SK-N-SH (cell line): ENCODE measurements at regions not wholly inside any gene's neighbourhood (a gene's known extent, or its start where the extent isn't known, plus 50 kb on each side); places are given as distances from the start of the nearest gene placed in this dataset.

Source experiments
- CTCF ChIA-PET: fragments of 300-600, 350-600 bp; formaldehyde crosslinking; extraction: SDS; loops from one replicate; lab custom pipeline; 2021; lab: Yijun Ruan, JAX
- POLR2A ChIA-PET: fragments of 350-600 bp; sonication (Branson Sonifier 250); formaldehyde crosslinking; extraction: SDS; loops from one replicate; lab custom pipeline; 2020; ENCODE audit warnings: antibody characterized with exemption, inconsistent platforms; lab: Yijun Ruan, JAX
- DNase-seq: peaks from one replicate; pipeline ENCODE4 v3.0.0; 2012
- H2AFZ ChIP-seq: fragments of 200-600 bp; sonication (generic); 2 replicates; pipeline ENCODE4 v1.8.1; 2016; ENCODE audit warnings: antibody characterized with exemption, mild to moderate bottlenecking, low read depth
- H3F3A ChIP-seq: fragments of 200-600 bp; sonication (generic); replicated peaks from 2 replicates; pipeline ENCODE3; 2016; ENCODE audit warnings: antibody characterized with exemption, mild to moderate bottlenecking; ENCODE audit not compliant: insufficient read depth
- H3K27ac ChIP-seq, 2 experiments: fragments of 200-500 bp in 1 of 2; fragments of 200-600 bp in 1 of 2; sonication (Bioruptor generic) in 1 of 2; sonication (generic), shearing (Covaris generic) in 1 of 2; 2 replicates each; pipeline versions ENCODE4 v1.5.1 to v1.6.1; 2014 to 2016; ENCODE audit warnings: low read depth in 2 of 2, inconsistent platforms in 1 of 2, low read length in 1 of 2, mild to moderate bottlenecking in 1 of 2, mixed read lengths in 1 of 2
- H3K27me3 ChIP-seq: fragments of 200-600 bp; sonication (generic), shearing (Covaris generic); 2 replicates; pipeline ENCODE4 v1.6.1; 2016; ENCODE audit warnings: mixed run types; ENCODE audit not compliant: insufficient read depth
- H3K36me3 ChIP-seq, 2 experiments: fragments of 200-500 bp in 1 of 2; fragments of 200-600 bp in 1 of 2; sonication (Bioruptor generic) in 1 of 2; sonication (generic) in 1 of 2; replicated peaks in 1 of 2; 2 replicates each; pipeline versions ENCODE3 to v1.5.1; 2014 to 2016; ENCODE audit warnings: low read length in 1 of 2, mild to moderate bottlenecking in 1 of 2; ENCODE audit not compliant: insufficient read depth in 2 of 2, control insufficient read depth in 1 of 2
- H3K4me1 ChIP-seq, 2 experiments: fragments of 200-500 bp in 1 of 2; fragments of 200-600 bp in 1 of 2; sonication (Bioruptor generic) in 1 of 2; sonication (generic), shearing (Covaris generic) in 1 of 2; 2 replicates each; pipeline versions ENCODE4 v1.5.1 to v1.6.1; 2014 to 2016; ENCODE audit warnings: low read depth in 1 of 2, low read length in 1 of 2, mixed run types in 1 of 2; ENCODE audit not compliant: insufficient read depth in 2 of 2, control insufficient read depth in 1 of 2
- H3K4me2 ChIP-seq: fragments of 200-600 bp; sonication (generic), shearing (Covaris generic); 2 replicates; pipeline ENCODE4 v1.6.1; 2017; ENCODE audit warnings: mixed run types
- H3K4me3 ChIP-seq, 2 experiments: fragments of 200-500 bp in 1 of 2; fragments of 200-600 bp in 1 of 2; sonication (Bioruptor generic) in 1 of 2; sonication (generic), shearing (Covaris generic) in 1 of 2; 2 replicates each; pipeline versions ENCODE4 v1.5.1 to v1.8.1; 2014 to 2016; ENCODE audit warnings: low read depth in 2 of 2, inconsistent platforms in 1 of 2, low read length in 1 of 2, mild to moderate bottlenecking in 1 of 2, mixed read lengths in 1 of 2, moderate library complexity in 1 of 2
- H3K79me2 ChIP-seq: fragments of 200-600 bp; sonication (generic); 2 replicates; pipeline ENCODE4 v1.8.1; 2017; ENCODE audit warnings: mild to moderate bottlenecking; ENCODE audit not compliant: insufficient read depth
- H3K9ac ChIP-seq: fragments of 200-600 bp; sonication (generic); 2 replicates; pipeline ENCODE4 v1.6.1; 2017; ENCODE audit warnings: mixed run types
- H3K9me2 ChIP-seq: fragments of 200-600 bp; sonication (generic); 2 replicates; pipeline ENCODE4 v1.6.1; 2017; ENCODE audit warnings: mixed run types
- H3K9me3 ChIP-seq: fragments of 200-600 bp; sonication (generic); 2 replicates; pipeline ENCODE4 v1.6.1; 2017; ENCODE audit warnings: mixed run types, mild to moderate bottlenecking, moderate library complexity
- H4K20me1 ChIP-seq: fragments of 200-600 bp; sonication (generic); 2 replicates; pipeline ENCODE4 v1.6.1; 2017; ENCODE audit warnings: mild to moderate bottlenecking, mixed run types; ENCODE audit not compliant: insufficient read depth
- ELF1 ChIP-seq: IDR thresholded peaks from 2 replicates; pipeline ENCODE4 v1.4.0; 2012
- EP300 ChIP-seq, 2 experiments: IDR thresholded peaks; 2 replicates each; pipeline versions ENCODE4 v1.4.0 to v1.6.1; 2012; ENCODE audit warnings: borderline replicate concordance in 1 of 2, low read depth in 1 of 2, low read length in 1 of 2
- FOSL2 ChIP-seq: IDR thresholded peaks from 2 replicates; pipeline ENCODE4 v1.4.0; 2012; ENCODE audit warnings: low read depth, mild to moderate bottlenecking, moderate library complexity, borderline replicate concordance
- FOXJ3 ChIP-seq: sonication (generic); formaldehyde crosslinking; IDR thresholded peaks from 2 replicates; pipeline ENCODE4 v1.5.1; 2020; ENCODE audit warnings: mild to moderate bottlenecking, missing genetic modification reagents
- GABPA ChIP-seq: IDR thresholded peaks from 2 replicates; pipeline ENCODE4 v1.4.0; 2012; ENCODE audit warnings: low read depth, mild to moderate bottlenecking
- GATA2 ChIP-seq: sonication (generic); formaldehyde crosslinking; IDR thresholded peaks from 2 replicates; pipeline ENCODE4 v1.5.0; 2020; ENCODE audit warnings: mild to moderate bottlenecking, missing genetic modification reagents
- NRF1 ChIP-seq: IDR thresholded peaks from 2 replicates; pipeline ENCODE4 v1.6.1; 2012; ENCODE audit warnings: low read depth, mild to moderate bottlenecking, low read length
- POLR2AphosphoS5 ChIP-seq: IDR thresholded peaks from 2 replicates; pipeline ENCODE4 v1.6.1; 2012; ENCODE audit warnings: low read depth, low read length
- RAD21 ChIP-seq: IDR thresholded peaks from 2 replicates; pipeline ENCODE4 v1.6.1; 2012; ENCODE audit warnings: mild to moderate bottlenecking, low read length
- RCOR1 ChIP-seq: fragments of 150-350 bp; IDR thresholded peaks from 2 replicates; pipeline ENCODE4 v1.6.1; 2017; ENCODE audit warnings: antibody characterized with exemption, low read length
- RXRA ChIP-seq: IDR thresholded peaks from 2 replicates; pipeline ENCODE4 v1.4.0; 2012; ENCODE audit warnings: low read depth, mild to moderate bottlenecking, borderline replicate concordance
- SMC3 ChIP-seq: IDR thresholded peaks from 2 replicates; pipeline ENCODE4 v1.6.1; 2012; ENCODE audit warnings: low read depth, low read length, improper control_type of control experiment
- TAF1 ChIP-seq: IDR thresholded peaks from 2 replicates; pipeline ENCODE4 v1.6.1; 2012; ENCODE audit warnings: low read depth, mild to moderate bottlenecking, low read length, moderate library complexity, borderline replicate concordance
- TCF12 ChIP-seq: IDR thresholded peaks from 2 replicates; pipeline ENCODE4 v1.4.0; 2012
- TEAD4 ChIP-seq: IDR thresholded peaks from 2 replicates; pipeline ENCODE4 v1.4.0; 2012; ENCODE audit warnings: mild to moderate bottlenecking, borderline replicate concordance; ENCODE audit not compliant: insufficient read depth
- YY1 ChIP-seq: IDR thresholded peaks from 2 replicates; pipeline ENCODE4 v1.4.0; 2012; ENCODE audit warnings: low read depth, mild to moderate bottlenecking
- WGBS: methylation state at CpG from one replicate; pipeline ENCODE4 v1.1.6; 2017; ENCODE audit warnings: low lambda C conversion rate; 5-methylcytosine and 5-hydroxymethylcytosine counted together
- TF ChIP-seq, protein P1 (sequence below): fragments of 150-350 bp; IDR thresholded peaks from 2 replicates; pipeline ENCODE4 v1.6.1; 2017; ENCODE audit warnings: antibody characterized with exemption, low read length, low read depth, borderline replicate concordance
- TF ChIP-seq, protein P2 (sequence below): fragments of 150-350 bp; IDR thresholded peaks from 2 replicates; pipeline ENCODE4 v1.6.1; 2016; ENCODE audit warnings: mild to moderate bottlenecking, low read depth, low read length
- TF ChIP-seq, protein P3 (sequence below): IDR thresholded peaks from 2 replicates; pipeline ENCODE4; 2012

DNA sequence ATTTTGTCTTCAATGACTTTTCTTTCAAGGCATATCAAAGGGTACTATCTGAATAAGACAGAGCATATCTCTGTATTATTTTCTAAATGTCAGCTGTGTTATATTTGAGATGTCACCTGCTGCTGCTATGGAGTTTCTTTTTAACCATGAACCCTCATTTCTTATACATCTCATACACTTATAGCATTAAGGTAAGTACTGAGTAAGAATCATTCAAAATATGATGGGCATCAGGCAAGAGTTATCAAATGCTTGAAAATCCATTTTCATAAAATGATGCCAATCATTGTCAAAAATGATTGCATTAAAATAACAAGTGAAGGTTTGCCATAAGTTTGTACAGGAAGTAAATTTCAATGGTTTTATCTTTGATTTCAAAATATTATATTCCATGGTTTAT, 2005.0 kb upstream of the PCDH20 start:
- Histone ChIP-seq H3K9me3 (no peaks in the 10 kb centered on the region), H3K9me2 (no peaks in the 10 kb centered on the region), H3K27ac (no peak overlapping the region), H3K4me2 (no peak overlapping the region), H3K27me3 (no peaks in the 10 kb centered on the region), H2AFZ (no peak overlapping the region), H3K9ac (no peak overlapping the region), H4K20me1 (no peaks in the 10 kb centered on the region), H3K79me2 (no peaks in the 10 kb centered on the region), H3K4me1 (no peaks in the 10 kb centered on the region), H3K36me3 (no peaks in the 10 kb centered on the region), H3F3A (no peaks in the 10 kb centered on the region), H3K4me3 (no peak overlapping the region)
- TF ChIP-seq FOXJ3 (no peak), TCF12 (no peak), NRF1 (no peak), ELF1 (no peak), SMC3 (no peak), FOSL2 (no peak), RXRA (no peak), POLR2AphosphoS5 (no peak), TAF1 (no peak)
- CTCF ChIA-PET, result no interaction called here
- no peak for DNase-seq
- POLR2A ChIA-PET, result no interaction called here

DNA sequence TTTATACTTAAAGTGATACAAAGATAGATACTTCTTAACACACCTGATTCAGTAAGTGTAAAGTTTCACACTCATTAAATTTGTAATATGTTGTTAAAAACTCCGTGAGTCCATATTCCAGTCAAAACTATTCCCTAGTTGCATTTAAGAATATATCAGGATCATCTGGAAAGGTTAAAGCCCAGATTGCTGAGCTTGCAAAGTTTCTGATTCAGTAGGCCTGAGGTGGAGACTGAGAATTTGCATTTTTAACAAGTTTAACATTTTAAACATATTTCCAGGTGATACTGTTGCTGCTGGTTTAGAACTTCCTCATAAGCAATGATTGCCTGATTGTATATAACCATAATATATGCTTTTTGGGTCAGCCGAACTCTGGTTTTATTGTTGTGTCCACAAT, 1998.6 kb upstream of the PCDH20 start:
- Histone ChIP-seq H2AFZ (no peak overlapping the region), H3K4me3 (no peak overlapping the region), H3K27me3 (no peaks in the 10 kb centered on the region), H3K27ac (no peak overlapping the region), H3K9ac (no peak overlapping the region), H3K79me2 (no peaks in the 10 kb centered on the region), H3K4me1 (peaks cover 4 to 6% of the 10 kb centered on the region in 2 experiments; a peak in 3 of 4 replicates), H4K20me1 (no peaks in the 10 kb centered on the region), H3K9me2 (no peaks in the 10 kb centered on the region), H3K36me3 (no peaks in the 10 kb centered on the region), H3K9me3 (no peaks in the 10 kb centered on the region), H3K4me2 (no peak overlapping the region), H3F3A (no peaks in the 10 kb centered on the region)
- TF ChIP-seq TAF1, result no peak
- DNase-seq, result no peak
- CTCF ChIA-PET, result no interaction called here
- POLR2A ChIA-PET, result no interaction called here
- WGBS, result 66% methylated on average over 2 of the region's 2 CpGs

DNA sequence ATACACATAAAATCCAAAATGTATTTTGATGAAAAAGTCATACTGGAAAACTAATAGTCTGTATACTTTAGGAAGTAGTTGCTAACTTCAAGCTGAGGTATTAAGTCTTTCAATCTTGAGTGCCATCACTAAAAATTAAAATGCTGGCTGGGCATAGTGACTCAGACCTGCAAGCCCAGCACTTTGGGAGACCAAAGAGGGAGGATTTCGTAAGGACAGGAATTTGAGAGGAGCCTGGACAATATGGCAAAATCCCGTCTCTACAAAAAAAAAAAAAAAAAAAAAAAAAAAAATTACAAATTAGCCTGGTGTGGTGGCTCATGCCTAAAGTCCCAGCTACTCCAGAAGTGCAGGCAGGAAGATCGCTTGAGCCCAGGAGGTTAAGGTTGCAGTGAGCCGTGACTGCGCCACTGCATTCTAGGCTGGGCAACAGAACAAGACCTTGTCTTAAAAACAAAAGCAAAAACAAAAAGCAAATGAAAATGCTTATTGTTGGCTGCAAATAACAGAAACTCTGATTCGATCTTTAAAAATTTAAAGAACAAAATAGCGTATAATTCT, 1994.2 kb upstream of the PCDH20 start:
- no peaks in the 10 kb centered on the region for H3K27me3 ChIP-seq
- no peaks in the 10 kb centered on the region for H3F3A ChIP-seq
- ChIA-PET POLR2A (no interaction called here), CTCF (interaction anchor here (1.2 kb wide), 1 partner anchor 265 kb away, joined by 3 read pairs; no protein-coding TSS in a partner anchor)
- H4K20me1 ChIP-seq, result no peaks in the 10 kb centered on the region
- no peak overlapping the region for H2AFZ ChIP-seq
- no peak overlapping the region; a peak in 1 of 4 replicates for H3K27ac ChIP-seq
- H3K79me2 ChIP-seq, result no peaks in the 10 kb centered on the region
- H3K9ac ChIP-seq, result no peak overlapping the region
- DNase-seq, result no peak
- no peaks in the 10 kb centered on the region for H3K36me3 ChIP-seq
- no peaks in the 10 kb centered on the region for H3K9me3 ChIP-seq
- no peaks in the 10 kb centered on the region for H3K9me2 ChIP-seq
- H3K4me3 ChIP-seq, result no peak overlapping the region
- TF ChIP-seq YY1 (no peak), GATA2 (CRISPR knock-in tag) (no peak), POLR2AphosphoS5 (no peak), EP300 (IDR thresholded peaks at IDR 0.05; ENCODE audit: borderline replicate concordance in 1 of 2, low read depth in 1 of 2, low read length in 1 of 2) (no peak), RCOR1 (no peak), TCF12 (no peak), FOSL2 (no peak), GABPA (no peak), RAD21 (no peak), TEAD4 (no peak), FOXJ3 (no peak), RXRA (no peak), SMC3 (no peak)
- TF ChIP-seq, protein P1, sequence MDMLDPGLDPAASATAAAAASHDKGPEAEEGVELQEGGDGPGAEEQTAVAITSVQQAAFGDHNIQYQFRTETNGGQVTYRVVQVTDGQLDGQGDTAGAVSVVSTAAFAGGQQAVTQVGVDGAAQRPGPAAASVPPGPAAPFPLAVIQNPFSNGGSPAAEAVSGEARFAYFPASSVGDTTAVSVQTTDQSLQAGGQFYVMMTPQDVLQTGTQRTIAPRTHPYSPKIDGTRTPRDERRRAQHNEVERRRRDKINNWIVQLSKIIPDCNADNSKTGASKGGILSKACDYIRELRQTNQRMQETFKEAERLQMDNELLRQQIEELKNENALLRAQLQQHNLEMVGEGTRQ, result no peak
- TF ChIP-seq, protein P2, sequence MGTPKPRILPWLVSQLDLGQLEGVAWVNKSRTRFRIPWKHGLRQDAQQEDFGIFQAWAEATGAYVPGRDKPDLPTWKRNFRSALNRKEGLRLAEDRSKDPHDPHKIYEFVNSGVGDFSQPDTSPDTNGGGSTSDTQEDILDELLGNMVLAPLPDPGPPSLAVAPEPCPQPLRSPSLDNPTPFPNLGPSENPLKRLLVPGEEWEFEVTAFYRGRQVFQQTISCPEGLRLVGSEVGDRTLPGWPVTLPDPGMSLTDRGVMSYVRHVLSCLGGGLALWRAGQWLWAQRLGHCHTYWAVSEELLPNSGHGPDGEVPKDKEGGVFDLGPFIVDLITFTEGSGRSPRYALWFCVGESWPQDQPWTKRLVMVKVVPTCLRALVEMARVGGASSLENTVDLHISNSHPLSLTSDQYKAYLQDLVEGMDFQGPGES, result no peak
- TF ChIP-seq, protein P3, sequence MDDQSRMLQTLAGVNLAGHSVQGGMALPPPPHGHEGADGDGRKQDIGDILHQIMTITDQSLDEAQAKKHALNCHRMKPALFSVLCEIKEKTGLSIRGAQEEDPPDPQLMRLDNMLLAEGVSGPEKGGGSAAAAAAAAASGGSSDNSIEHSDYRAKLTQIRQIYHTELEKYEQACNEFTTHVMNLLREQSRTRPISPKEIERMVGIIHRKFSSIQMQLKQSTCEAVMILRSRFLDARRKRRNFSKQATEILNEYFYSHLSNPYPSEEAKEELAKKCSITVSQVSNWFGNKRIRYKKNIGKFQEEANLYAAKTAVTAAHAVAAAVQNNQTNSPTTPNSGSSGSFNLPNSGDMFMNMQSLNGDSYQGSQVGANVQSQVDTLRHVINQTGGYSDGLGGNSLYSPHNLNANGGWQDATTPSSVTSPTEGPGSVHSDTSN, result no peak
- H3K4me2 ChIP-seq, result no peak overlapping the region
- WGBS, result 63% methylated on average over 7 of the region's 7 CpGs
- H3K4me1 ChIP-seq, result peaks cover 8 to 12% of the 10 kb centered on the region in 2 experiments; a peak in 3 of 4 replicates
